Muscle of arm (tissue), 1 donor: ENCODE measurements at regions not wholly inside any gene's neighbourhood (a gene's known extent, or its start where the extent isn't known, plus 50 kb on each side); places are given as distances from the start of the nearest gene placed in this dataset.
"Not testable (repeated sequence)": the region's sequence is repeated elsewhere in the genome, so short reads cannot be mapped to it uniquely, and the experiment has no call there.

ENCODE experiments used
- DNase-seq: peaks from one replicate; pipeline ENCODE4 v3.0.0-alpha.2; 2013

GRCh38 chr1:178572604-178573003 lies 59.7 kb downstream of the TEX35 start:
- DNase-seq = no peak

DNA sequence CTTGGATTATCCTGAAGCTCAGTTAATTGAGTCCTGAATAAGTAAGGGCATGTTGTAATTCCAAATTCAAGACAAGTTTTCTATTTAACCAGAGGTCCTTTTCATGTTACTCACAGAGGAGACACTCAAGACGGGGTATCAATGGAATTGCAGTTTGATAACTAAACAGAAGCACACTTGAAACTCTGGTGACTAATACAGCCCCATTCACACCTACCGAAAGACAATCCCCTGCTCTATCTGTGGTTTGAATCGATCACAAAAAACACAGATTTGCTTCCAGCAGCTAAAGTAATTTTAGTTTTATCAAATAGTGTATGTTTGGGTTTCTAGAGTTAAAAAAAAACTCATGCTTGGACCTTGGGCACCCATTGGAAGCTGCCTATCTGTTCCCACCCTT lies 60.4 kb downstream of the TEX35 start:
- no peak for DNase-seq

DNA sequence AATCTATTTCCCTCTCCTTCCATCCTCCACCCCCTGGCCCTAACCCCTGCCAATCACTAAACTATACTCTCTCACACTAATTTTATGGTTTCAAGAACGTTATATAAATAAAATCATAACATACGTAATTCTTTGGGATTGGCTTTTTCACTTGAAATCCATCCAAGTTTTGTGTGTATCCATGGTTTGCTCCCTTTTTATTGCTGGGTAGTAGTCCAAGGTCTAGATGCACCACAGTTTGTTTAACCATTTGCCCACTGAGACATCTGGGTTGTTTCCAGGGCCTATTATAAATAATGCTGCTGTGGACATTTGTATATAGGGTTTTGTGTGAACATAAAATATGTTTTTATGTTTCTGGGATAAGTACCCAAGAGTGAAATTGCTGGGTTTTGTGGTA lies 61.4 kb downstream of the TEX35 start:
- DNase-seq = no peak

- DNase-seq = peak; percentile 20
Observed at GRCh38 chr1:178575611-178576361, 62.9 kb downstream of the TEX35 start.

GRCh38 chr1:178576841-178577240 lies 63.9 kb downstream of the TEX35 start:
- DNase-seq = no peak

DNA sequence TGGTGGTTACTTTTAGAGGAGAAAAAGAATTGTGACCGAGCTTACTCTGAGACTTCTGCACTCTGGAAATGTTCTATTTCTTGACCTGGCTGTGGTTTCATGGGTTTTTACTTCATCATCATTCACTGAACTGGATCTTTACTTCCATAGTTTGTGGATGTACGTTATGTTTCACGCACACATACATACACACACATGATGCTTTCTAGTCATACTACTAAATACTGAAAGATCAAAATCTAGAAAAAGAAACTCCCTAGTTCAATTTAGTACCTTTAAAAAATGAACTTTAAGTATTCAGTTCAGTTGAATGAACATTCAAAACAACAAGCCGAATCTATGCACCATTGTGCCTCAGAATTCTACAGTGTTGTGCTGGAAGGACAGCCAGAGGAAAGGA lies 65.0 kb downstream of the TEX35 start:
- no peak for DNase-seq

DNA sequence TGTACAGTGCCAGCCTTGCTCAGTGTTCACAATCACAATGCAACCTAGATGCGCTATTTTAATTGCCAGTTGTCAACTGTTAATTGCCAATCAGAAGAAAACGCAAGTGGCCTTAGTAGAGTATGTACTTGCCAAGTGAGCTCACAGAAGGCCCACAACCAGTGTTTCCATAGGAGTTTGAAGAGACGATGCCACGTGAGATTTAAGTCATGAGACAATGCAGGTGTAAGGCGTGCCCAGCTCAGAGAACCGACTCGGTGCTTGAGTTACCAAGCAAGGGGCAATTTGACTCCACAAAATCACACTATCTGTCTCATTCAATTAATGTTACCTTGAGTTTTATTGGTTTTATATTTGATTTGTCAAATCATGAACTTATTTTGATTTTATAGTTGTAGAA lies 65.6 kb downstream of the TEX35 start:
- DNase-seq = no peak

GRCh38 chr1:178579095-178579494 lies 66.2 kb downstream of the TEX35 start:
- no peak for DNase-seq

DNA sequence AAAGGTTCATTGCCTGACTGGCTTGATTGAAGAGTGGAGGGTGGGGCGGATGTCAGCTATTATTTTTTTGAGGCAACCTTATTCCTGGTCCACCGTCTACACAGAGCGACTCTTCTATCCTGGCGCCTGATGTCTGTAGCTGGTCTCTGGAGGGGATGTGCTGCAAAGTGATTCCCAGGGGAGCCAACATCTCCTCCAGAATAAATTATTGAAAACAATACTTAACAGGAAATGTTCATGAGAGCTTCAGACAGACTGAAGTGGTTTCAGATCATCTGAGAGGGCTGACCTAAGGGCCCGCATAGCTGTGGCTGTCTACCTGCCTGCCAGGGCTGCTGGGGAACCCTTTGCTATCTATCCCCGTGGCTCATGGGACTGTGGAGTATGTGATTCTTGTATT lies 66.7 kb downstream of the TEX35 start:
- DNase-seq = no peak

DNA sequence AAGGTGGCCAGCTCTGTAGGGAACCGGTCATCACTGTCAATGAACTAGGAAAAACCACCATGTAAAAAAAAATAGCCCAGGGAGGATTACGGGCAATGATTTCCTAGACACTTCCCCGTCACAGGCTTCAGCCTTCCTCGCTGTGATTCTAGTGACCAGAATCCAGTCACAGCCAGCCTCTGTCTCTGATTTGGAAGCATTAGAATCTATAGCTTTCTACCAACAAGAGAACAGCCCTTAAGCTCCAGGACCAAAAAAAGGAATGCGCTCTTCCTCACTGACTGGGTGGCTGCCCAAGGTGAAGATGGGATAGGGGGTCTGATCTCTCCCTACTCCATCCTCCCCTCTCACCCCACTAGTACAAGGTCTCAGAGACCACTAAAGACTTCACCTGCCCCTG lies 67.2 kb downstream of the TEX35 start:
- DNase-seq = no peak

DNA sequence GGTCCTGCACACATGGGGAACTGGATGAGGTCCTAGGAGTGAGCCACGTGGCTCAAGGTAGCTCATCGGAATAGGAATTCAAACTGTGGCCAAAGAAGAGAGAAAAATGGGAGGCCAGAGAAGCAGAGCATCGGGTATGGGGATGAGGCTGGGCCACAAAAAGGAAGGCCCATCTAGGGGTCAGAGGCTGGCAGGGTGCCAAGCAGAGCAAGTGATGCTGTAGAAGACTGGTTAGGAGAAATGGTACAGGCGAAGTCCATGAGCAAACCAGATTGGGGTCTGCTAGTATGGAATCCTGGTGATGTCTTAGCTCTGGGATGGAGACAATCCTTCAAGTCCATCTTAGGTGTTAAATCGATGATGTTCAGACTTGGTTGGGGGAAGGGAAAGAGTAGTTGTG lies 68.0 kb downstream of the TEX35 start:
- DNase-seq = no peak

DNA sequence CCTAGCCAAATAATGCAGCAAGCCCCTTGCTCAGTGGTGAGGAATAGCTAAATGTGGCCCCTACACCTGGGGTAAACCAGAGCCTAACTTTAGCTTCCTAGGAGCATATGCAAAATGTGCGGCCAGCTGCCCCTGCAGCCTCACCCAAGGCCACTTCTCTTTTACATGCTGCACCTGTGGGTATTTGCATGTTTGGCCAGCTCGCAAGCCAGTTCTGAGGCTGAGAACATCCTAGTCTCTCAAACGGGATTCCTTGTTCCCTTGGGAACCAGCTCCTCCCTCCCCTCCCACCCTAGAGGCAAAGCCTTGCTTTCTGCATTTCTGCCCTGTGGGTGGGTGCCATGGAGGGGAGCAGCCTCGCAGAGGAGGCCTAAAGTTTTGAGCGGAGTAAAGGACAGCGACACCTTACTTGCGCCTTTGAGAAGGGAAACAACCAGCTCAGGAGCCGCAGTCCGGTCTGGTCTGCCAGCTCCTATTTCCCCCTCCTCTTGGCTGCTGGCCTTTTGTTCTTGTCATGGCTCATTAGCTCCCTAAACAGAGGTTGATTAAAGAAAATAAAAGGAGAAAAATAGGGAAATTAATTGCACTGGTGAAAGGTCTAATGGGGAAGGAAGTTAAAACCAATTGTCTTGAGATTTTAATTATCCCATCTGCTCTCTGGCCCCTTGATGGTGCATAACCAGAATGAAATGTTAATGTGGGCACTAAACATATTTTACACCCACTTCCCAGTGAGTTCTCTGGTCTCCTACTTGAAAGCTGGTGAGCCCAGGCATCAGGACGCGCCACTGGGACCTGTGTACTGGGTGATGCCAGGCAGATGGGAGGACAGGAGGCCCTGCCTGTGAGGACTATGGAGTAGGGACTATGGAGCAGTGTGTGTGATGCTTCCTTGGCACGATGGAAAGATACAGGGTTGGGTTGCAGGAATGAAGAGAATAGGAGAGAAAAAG lies 68.7 kb downstream of the TEX35 start:
- no peak for DNase-seq

DNA sequence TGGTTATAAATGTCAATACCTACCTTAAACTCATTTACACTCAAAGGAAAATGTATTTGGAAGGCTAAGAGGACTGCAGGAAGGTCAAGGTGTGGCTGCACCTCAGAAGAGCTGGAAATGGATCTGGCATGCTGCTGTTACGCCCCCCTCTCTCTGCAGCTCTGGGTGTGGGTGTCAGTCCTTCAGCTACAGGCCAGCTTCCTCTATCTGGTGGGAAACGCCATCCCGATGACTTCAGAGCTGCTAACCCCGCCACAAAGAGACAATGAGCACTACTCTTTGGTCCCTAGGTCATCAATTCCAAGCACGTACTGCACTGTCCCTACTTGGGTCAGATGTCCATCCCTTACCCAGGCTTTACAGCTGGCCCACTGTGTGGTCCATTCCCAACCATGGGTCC lies 74.2 kb downstream of the TEX35 start:
- DNase-seq = no peak

GRCh38 chr1:178587975-178588374 lies 75.1 kb downstream of the TEX35 start:
- DNase-seq = no peak

- not testable (repeated sequence) for DNase-seq
Observed at GRCh38 chr1:178589042-178589441, 76.1 kb downstream of the TEX35 start.

DNA sequence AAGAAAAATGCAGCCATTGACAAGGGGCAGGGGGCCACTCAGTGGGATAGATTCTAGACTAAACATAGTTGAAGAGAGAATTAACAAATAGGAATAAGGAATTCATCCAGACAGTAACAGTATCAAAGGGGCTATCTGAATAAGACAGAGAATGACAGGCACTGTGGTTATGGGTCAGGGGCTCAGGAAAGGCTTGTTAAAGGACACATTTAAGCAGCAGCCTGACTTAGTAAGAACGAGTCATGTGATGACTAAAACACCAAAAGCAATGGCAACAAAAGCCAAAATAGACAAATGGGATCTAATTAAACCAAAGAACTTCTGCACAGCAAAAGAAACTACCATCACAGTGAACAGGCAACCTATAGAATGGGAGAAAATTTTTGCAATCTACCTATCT lies 78.9 kb downstream of the TEX35 start:
- not testable (repeated sequence) for DNase-seq

- DNase-seq = no peak
Observed at GRCh38 chr1:178593515-178593914, 80.6 kb downstream of the TEX35 start.

DNA sequence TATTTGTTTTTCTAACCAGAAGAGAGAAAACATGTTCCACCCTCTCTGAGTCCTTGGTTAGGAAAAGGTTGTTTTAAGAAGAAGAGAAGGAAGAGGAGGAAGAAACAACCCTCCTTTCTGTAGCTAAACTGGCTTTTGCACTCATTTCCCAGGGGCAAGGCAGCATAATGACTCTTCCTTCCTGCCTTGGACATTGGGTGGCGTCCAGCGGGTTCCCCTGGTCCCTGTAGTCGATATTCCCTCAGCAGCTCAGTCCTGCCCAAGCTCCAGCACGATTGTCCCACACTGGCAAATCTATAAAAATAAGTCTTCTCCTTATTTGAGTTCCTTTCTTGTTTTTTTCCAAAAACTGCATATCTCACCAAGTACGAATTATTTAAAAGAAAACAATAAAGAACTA lies 81.2 kb downstream of the TEX35 start:
- DNase-seq = no peak

DNA sequence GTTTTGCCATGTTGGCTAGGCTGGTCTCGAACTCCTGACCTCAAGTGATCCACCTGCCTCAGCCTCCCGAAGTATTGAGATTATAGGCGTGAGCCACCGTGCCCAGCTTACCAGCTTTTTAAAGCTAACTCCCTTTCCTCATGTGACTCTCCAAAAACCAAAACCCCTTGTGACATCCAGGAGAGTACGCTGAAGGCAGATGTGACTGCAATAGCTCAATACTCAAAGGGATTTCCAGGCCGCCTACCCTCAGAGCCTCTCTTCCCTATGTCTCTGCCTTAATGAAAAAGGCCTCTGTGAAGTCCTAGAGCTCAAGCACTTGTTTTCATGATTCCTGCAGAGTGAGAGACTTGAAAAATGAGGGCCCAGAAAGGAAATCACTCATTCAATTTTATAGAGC lies 82.6 kb downstream of the TEX35 start:
- no peak for DNase-seq

DNA sequence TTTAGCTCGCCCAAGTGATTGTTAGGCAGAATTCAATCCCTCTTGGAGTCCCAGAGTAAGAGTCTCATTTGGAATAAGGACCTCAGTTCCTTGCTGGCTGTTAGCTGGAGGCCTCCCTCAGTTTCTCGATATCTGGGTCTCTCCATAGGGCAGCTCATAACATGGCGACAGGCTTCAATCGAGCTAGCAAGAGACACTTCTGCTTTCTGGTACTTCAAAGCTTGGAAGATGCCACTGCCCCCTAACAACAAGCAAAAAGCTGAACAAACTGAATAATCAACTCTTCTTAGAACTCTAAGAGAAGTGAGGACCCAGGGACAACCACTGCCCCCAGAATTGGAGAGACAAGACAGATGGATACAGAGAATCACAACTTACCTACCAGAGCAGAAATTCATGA lies 86.2 kb downstream of the TEX35 start:
- DNase-seq = no peak

DNA sequence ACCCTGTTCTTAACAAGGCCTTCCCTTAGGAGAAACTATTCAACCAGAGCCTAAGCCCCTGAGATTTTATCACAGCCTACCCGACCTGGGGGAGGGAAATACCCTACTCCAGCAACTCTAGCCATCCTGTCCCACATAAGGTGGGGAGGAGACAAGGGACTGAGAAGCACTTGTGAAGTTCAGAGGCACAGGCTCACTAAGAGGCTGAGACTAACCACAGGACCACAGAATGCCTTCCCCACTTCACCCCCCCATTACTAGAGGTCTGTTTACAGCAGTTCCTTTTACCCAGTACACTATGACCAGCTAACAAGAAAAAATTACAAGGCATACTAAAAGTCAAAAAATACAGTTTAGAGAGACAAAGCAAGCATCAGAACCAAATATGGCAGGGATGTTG lies 86.8 kb downstream of the TEX35 start:
- no peak for DNase-seq

DNA sequence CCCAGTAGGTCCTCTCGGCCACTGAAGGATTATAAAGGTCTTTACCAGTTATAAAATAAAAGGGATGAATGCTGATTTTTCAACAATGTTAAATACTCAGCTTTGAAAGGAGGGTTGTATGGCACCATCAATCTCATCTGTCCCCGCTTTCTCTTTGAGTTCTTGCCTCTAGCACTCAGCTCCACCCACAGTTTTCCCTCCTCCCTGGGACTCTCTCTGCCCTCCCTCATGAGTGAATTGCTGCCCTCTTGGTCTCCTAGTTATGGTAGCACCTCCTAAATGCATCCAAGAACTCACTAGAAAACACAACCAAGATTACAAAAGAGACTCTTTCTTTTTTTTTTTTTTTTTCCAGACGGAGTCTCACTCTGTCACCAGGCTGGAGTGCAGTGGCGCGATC lies 91.0 kb downstream of the TEX35 start:
- no peak for DNase-seq

GRCh38 chr1:178606839-178607238 lies 93.9 kb downstream of the TEX35 start:
- no peak for DNase-seq
